Ovary (tissue), 3 donors: ENCODE measurements at regions not wholly inside any gene's neighbourhood (a gene's known extent, or its start where the extent isn't known, plus 50 kb on each side); places are given as distances from the start of the nearest gene placed in this dataset.

Source experiments
- CTCF ChIP-seq, 3 donors: fragments of 450-650 bp in 2 of 3; fragments of 200-600 bp in 1 of 3; IDR thresholded peaks; one replicate each; pipeline versions ENCODE4 v1.5.1 to v1.8.0; 2016 to 2022; ENCODE audit warnings: antibody characterized with exemption in 3 of 3, mild to moderate bottlenecking in 1 of 3
- EP300 ChIP-seq: sonication (generic); formaldehyde crosslinking; IDR thresholded peaks from one replicate; pipeline ENCODE4 v1.6.1; 2017; ENCODE audit warnings: antibody characterized with exemption
- POLR2A ChIP-seq: fragments of 450-650 bp; IDR thresholded peaks from one replicate; pipeline ENCODE4 v1.6.1; 2017; ENCODE audit warnings: antibody characterized with exemption, mild to moderate bottlenecking, moderate library complexity
- donor health status: DM: no; HTN: no; CAD: no.

DNA sequence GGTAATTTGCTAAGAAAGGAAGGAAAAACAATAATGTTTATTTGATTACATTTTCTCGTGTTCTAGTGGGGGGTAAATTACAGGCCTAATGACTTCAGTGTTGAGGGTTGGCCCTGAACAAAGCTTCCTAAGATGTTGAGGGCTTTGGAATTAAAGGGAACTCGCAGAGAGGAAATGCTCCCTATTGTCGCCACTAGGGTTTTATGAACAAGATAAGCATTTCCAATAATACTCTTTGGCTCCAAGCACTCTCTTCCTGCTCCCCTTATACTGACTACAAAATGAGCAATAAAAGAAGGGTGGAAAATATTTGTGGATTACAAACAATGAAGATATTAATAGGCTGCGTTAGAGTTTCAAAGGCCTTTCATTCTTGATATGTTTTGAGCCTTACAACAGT lies 363.6 kb downstream of the HS3ST3B1 start:
- TF ChIP-seq POLR2A (no peak), CTCF (IDR thresholded peaks at IDR 0.05) (no peak), EP300 (no peak)
